DMS153 treated with DMSO at 0.1 percent for 48 hours (cell line): ENCODE measurements at regions not wholly inside any gene's neighbourhood (a gene's known extent, or its start where the extent isn't known, plus 50 kb on each side); places are given as distances from the start of the nearest gene placed in this dataset.
A peak's percentile ranks its signal among the peaks of the same experiment; 100 is the strongest.

Source experiments
- DNase-seq: peaks from one replicate; lab custom pipeline; 2025; ENCODE audit not compliant: unreplicated experiment; lab: John Stamatoyannopoulos, UW

DNA sequence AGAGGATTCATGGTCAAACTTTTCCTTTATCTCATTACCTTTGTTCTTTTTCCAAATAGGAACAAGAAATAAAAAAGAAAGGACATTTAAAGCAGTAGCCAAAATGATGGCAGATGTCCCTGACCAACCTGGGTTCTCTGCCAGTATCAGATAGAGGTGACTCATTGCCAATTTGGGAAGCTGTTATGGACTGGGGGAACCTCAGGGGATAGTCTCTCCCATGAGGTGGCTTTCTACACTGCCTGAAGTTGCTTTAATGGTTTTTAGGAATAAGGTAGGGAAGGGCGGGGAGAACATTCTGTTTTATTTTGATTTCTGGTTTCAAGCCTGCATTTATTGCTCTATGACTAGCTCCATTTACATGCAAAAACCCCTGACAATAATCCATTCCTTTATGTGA, 457.9 kb upstream of the TPK1 start:
- DNase-seq, result no peak

DNA sequence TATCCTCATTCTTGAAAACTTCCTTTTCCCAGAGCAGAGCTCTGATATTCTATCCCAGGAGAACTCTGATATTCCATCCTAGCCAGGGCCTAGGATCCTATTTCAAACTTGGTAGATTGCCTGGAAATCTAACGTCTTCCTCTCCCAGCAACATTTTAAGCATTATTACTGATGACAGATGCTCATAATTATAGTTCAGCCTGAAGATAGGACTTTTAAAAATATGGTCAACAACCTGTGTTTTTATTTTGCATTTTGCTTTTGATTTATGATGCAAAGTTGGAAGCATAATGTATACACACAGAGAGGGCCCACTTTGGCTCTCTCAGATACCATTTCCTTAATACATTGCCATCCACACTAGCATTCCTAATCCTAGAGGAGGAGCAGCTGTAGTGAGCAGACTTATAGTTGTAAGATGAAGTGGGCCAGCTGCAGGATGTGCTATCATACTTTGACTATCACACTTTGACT, 457.4 kb upstream of the TPK1 start:
- no peak for DNase-seq

DNA sequence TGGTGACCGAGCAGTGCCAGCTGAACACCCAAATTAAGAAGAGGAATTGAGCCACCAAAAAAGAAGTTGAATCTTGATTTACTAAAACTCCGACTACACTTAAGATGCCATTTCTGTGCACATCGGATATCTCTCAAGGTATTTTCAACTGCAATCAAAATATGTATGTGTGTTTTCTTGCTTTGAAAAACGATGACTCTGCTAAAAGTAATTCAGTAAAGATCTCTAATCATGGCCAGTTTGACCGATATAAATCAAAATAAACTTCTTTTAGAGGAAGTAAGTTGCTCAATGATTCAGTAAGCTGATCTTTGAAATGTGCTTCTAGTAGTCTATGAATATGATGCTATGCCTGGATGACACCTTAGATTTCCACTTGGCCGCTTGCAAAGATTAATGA, 453.5 kb upstream of the TPK1 start:
- DNase-seq, result no peak

DNA sequence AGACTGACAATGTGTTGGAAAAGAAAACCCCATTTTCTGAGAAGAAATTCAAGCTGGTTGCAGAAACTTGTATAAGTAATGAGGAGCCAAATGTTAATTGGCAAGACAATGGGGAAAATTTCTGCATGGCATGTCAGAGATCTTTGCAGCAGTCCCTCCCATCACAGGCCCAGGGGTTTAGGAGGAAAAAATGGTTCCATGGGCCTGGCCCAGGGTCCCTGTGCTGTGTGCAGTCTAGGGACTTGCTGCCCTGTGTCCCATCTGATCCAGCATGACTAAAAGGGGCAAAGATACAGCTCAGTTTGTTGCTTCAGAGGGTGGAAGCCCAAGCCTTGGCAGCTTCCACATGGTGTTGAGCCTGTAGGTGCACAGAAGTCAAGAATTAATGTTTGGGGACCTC, 440.3 kb upstream of the TPK1 start:
- no peak for DNase-seq

DNA sequence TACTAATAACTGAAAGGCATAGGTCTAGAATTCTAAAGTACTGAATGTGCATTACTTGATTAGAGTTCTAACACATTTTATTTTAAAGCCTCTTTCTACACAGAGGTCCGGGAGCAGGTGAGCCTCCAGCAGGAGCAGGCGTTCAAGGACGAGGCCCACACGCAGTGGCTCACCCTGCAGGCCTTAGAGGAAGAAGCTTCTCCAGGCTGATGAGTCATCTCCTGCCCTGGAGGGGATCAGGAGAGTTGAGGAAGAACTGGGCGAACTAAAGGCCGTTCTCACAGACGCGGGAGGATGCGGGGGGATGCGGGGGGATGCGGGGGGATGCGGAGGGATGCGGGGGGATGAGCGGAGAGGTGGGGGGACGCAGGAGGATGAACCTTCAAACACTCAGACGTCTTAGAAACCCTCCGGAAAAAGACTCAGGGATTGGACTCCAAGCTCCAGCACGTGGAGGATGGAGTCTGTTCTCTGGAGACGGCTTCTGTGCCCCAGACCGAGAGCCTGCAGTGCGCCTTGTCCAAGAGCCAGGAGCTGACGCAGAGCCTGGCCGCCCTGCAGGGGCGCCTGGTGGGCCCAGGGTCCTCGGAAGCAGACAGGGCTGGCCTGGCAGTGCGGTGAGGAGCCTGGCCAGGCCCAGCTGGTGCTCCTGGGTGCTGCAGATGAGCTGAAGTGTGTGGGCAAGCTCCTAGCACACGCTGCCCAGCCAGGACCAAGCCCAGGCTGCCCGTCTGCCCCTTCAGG, 433.7 kb upstream of the TPK1 start:
- DNase-seq, result no peak

DNA sequence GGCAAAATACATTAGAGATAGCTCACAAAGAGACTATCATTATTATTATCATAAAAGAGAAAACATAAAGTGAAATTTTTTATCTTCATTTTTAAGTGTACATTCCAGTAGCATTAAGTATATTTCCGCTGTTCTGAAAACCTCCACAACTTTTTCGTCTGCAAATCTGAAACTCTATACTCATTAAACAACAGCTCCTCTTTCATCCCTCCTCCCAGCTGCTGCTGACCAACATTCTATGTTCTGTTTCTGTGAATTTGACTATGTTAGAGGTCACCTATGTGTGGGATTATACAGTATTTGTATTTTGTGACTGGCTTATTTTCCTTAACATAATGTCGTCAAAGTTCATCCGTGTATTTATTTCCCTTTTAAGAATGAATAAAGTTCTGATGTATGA, 429.3 kb upstream of the TPK1 start:
- no peak for DNase-seq

DNA sequence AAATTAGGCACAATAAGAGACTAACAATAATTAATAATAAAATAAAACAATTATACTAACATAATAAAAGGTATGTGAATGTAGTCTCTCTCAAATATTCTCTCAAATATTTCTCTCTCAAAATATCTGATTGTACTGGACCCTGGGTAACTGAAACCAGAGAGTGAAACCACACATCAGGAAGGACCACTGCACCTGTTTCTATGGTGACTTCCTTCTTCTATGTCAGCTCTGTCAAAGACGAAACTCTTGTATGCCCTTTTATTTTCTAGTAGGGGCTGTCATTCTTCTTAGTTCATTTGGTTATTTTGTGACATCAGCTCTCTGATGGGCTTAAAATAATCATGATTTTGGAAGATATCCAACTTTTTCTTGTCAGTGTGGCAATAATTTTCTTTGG, 428.0 kb upstream of the TPK1 start:
- DNase-seq, result no peak

DNA sequence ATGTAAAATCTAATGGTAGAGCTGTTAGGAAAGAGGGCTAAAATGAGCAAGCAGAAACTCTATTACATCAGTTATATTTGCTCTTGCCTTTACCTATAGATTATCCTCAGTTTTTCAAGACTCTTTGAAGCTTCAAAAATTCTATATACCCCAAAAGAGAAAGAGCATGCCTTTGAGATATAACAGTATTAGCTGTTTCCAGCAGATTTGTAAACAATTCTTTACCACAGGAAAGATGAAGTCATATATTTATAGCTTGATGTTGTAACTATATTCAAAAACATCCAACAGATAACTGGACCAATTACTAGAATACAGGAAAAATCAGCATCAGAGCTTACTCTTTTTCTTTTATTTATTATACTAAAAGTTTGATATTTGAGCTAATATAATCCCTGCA, 416.2 kb upstream of the TPK1 start:
- DNase-seq, result no peak

DNA sequence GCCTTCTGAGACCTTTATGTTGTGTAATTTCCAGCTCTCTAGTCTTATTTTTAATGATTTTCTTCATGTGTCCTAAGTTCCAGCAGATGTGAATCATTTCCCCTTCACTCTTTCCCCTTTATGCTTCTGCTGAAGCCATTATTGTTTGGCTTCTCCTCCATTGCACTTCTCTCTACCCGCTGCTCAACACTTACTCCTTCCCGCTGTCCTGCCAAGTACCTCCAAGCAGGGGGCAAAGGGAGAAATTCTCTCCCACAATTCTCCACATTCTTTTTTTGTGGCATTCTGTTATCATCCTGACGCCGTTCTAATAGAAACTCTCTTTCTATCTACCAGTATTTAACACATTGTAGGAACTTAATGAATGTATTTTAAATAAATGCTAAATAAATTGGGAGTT, 388.9 kb upstream of the TPK1 start:
- DNase-seq, result no peak

DNA sequence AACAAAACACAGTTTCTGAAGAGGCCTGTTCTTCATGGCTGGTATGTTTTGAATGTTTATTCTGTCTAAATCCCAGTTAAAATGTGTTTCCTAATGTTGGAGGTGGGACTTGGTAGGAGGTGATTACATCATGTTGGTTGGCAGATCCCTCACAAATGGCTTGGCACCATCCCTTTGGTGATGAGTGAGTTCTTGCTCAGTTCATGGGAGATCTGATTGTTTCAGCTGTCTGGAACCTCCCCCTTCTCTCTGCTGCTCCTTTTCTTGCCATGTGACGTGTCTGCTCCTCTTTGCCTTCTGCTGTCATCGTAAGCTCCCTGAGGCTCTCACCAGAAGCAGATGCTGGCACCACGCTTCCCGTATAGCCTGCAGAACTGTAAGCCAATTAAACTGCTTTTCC, 383.6 kb upstream of the TPK1 start:
- DNase-seq, result no peak

DNA sequence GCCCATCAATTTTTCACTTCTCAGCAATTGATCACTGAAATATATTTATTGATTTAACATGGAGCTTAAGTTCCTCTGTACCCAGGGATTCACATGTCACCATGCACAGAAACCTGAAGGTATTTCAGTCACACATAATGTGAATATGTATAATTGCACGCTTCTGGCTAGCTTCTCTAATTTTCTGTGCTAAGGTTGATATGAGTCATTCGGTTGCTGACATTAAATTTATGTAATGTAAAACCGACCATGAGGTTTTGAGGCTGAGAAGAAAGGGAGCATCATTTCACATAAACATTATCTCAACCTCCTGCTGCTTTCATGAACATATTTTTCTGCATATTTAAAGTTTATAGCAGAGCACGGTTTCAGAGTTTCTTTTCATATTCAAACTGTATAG, 381.0 kb upstream of the TPK1 start:
- no peak for DNase-seq

DNA sequence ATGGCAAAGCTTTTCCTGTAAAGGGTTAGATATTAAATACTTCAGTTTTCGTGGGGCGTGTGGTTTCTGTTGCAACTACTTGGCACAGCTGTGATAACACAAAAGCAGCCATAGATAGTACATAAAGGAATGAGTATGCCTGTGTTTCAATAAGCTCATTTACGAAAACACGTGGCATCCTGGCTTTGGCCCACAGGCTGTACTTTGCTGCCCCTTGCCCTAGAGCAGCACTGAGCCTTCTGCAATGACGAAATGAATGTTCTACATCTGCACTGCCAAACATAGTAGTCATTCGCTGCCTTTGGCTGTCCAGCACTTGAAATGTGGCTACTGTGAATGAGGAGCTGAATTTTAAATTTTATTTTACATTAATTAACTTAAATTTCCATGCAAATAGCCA, 376.2 kb upstream of the TPK1 start:
- no peak for DNase-seq

DNA sequence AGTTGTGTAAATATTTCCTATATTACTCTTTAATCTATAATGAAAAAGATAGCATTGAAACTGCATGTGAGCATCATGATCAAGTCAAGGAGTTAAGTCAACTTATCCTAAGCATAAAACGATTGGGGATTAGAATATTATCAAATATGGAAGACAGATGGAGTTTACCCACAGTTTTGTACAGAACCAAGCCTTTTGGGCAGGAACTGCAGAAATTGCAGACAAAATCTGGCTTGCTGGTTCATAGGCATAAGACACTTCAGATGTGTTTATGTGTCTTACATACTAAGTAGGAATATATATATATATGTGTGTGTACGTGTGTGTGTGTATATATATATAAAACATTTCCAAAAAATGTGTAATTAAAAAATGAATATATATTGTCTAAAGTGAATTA, 375.4 kb upstream of the TPK1 start:
- no peak for DNase-seq

DNA sequence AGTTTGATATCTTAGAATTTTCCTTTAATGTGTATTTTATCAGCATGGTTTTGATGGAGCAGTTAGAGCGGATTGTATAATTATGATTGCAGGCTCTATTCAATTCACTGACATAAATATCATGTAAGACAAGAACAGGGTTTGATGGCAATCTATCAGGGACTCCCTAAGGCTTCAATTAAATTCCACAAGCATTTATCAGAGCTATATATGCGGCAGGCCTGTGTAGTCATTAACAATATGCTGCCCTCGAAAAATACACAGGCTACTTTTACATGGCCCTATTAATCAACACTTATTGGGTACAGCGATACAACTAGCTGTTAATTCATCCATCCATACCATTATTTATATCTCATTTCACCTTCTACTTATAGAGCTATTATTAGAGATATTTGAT, 358.1 kb upstream of the TPK1 start:
- no peak for DNase-seq

DNA sequence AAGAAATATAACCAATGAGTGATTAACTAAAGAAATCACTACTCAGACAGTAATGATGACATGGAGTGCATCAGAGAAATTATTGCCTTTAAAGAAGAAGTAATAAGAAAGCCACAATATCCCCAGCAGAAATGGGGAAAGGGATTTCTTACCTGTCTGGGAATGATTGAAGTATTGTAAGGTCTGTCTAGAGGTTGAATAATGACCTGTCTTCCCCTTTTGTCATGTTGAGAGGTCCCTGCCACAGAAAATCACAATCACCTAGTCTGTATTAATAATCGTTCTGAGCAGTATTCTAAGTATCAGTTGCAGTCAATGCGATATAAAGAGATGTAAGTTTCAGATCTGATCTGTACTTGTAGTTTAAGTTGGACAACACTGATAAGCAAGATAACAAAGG, 349.1 kb upstream of the TPK1 start:
- no peak for DNase-seq

DNA sequence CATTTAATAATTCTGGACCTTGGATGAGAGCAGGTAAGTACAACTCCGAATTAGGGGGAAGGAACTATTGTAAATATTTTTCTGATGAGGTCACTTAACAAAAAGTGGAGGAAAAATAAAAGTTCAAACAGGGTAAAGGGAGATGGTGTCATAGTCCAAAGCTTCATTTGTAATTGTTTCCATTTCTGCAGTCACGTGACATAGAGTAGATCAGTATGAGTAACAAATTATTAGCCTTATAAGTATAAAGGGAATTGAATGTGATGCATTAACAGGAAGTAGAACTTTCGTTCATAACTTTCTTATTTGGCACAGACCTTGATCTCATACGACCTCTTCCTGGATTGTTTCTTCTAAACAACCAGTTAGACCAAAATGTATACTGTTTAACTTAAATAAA, 347.2 kb upstream of the TPK1 start:
- DNase-seq, result no peak

DNA sequence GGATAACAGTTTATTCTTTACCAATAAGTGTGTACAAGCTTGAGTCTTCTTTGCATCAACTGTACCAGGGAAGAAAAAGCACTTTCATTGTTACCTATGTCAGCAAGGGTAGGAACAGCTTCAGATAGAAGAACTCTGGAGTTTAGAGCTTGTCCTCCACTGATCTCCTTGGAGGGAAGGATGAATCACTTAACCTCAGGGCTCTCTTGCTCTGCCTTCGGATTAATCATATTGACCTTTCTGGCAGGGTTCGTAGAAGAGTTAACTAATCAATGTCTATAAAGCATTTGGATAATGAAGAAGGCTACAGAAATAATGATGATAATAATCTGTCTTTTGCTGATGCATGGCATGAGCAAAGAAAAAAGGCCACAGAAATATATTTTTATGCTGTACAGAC, 339.5 kb upstream of the TPK1 start:
- DNase-seq, result no peak

DNA sequence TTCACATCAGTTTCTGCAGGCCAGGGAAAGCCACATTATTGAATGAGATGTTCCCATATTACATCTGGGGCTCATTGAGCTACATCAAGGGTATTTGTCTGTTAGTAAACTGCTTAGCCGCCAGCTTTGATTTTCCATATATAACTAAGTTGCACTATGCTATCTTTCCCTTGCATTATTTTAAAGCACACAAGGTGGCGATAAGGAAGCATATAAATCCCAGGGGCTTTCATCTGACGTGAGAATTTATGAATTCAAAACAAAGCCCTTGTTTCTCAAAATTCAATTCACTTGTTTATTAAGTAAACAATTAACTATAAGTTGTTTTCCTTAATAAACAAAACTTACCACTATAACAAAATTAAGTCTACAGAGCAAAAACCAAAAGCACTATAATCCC, 334.1 kb upstream of the TPK1 start:
- peak; percentile 21 for DNase-seq

DNA sequence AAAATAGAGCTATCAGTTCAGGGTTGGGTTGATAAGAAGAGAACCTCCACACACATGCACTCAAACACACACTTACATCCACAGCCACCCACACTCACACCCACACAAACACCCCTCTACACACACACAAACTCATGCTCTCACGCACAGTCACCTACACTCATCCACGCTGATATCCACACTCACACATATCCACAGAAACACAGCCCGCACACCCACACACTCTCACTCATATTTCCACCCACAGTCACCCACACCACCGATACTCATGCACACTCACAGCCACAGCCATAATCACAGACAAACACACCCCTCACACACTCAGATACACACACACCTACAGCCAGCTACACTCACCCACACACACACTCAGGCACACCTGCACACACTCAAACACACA, 333.0 kb upstream of the TPK1 start:
- DNase-seq, result no peak

DNA sequence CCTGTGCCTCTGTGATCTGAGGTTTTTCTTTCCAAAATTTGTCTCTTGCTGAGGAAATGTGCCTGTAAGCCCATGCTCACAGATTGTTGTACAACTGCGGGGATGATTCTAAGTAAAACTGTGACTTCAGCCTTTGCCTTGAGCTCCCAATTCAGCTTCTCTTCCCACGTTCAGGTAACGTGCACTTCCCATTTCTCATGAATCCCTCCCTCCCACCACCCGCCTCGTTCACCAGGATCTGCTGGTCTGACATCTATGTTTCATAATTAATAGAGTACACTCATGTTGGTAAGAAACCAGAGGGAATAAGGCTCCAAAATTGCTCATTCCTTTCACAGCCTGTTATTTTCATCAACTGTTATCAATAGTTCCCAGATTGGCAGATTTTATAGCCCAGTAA, 332.6 kb upstream of the TPK1 start:
- no peak for DNase-seq

DNA sequence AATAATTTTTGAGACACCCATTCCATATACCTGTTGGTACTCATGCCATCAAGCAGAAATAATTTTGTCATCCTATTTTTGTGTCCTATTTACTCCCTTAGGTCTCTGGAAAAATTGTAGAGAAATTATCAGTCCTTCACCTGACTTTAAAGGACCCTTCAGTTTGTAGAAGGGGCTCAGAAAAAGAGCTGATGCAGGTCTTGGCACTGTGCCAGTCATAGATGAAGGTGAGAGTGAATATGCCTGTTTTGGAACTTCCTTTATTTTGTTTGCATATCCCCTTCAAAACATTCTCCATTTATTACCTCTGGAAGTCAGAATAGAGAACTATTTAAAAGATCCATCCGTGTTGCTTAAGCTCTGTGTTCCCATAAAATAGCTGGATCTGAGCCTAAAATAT, 321.0 kb upstream of the TPK1 start:
- DNase-seq, result no peak

DNA sequence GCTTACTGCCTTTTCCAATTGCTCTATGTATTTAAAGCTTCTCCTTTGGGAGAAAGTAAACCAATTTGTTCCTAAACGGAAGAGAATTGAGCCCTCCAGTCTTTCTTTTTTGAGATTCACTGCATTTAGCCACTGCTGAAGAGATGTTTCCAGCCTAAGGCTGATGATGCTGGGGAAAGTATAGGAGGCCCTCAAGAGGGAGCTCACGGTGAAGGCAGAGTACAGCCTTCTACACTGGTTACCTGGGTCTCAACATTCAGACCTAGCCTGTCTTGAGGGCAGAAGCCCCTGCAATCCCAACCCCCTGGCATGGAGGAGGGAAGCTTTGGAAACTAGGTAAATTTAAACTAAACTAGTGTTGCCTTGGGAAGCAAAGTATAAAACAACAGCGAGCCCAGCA, 316.7 kb upstream of the TPK1 start:
- DNase-seq, result no peak

DNA sequence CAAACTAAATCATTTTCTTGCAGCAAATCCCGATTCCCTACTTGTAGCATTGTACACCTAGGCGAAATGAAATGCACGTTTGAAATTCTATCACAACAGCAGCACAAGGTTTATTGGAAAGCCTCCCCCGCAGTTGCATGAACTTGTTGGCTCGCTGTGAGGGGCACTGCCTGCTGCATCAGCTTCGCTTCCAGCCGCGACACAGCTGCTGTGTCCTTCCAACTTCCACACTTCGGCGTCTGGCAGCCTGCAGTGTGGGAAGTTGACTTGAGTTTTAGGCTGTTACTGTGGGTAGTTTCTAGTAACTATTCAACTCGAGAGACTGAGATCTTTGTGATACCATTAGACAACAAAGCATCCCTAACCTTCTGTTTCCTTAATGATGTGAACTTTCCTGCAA, 315.8 kb upstream of the TPK1 start:
- no peak for DNase-seq

DNA sequence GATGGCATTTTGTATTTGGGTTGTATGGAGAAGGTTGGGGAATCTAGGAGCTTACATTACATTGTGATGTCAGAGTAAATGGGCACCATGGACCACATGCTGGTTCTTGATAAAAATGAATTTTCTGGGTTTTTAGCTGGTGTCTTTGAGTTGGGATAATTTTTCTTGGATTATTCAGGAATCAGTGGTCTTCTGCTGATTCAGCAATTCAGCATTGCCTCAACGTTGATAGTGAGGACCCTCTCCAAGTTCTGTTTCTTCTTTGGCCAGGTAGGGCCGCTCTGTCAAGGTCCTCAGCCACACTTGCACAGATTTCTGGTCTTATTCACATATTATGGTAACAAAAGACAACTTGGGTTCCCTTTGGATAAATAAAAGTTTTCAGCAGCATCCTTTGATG, 312.0 kb upstream of the TPK1 start:
- no peak for DNase-seq
